ENCODE measurements at regions not wholly inside any gene's neighbourhood (a gene's known extent, or its start where the extent isn't known, plus 50 kb on each side); places are given as distances from the start of the nearest gene placed in this dataset.

- FAIRE-seq = no peak
- Histone ChIP-seq H2AK5ac (ENCODE audit: low read depth, low read length) (no peak overlapping the region), H3K9me3 (ENCODE audit: insufficient read depth in 2 of 2, low read depth in 1 of 2, low read length in 1 of 2) (no peaks in the 10 kb centered on the region), H3K4me3 (ENCODE audit: extremely low read depth in 1 of 4, insufficient read depth in 2 of 4, low read depth in 3 of 4, low read length in 4 of 4) (no peak overlapping the region), H4K20me1 (replicated peaks in 1 of 2; ENCODE audit: control insufficient read depth in 1 of 2, insufficient read depth in 2 of 2, low read length in 2 of 2) (no peaks in the 10 kb centered on the region), H3K79me2 (ENCODE audit: control insufficient read depth in 1 of 2, insufficient read depth in 2 of 2, low read length in 2 of 2) (no peaks in the 10 kb centered on the region), H2BK15ac (ENCODE audit: low read length) (no peak overlapping the region), H2BK12ac (ENCODE audit: low read depth, low read length) (no peak overlapping the region), H4K8ac (ENCODE audit: extremely low read depth, insufficient read depth, low read length) (no peak overlapping the region), H3K18ac (ENCODE audit: extremely low read depth, low read length) (no peak overlapping the region), H4K91ac (replicated peaks; ENCODE audit: insufficient read length, low read length) (no peak overlapping the region), H4K5ac (ENCODE audit: insufficient read length, low read depth, low read length) (no peak overlapping the region), H3K23ac (ENCODE audit: insufficient read length) (no peak overlapping the region), H3K36me3 (ENCODE audit: control insufficient read depth in 2 of 4, insufficient read depth in 4 of 4, low read length in 3 of 4) (no peaks in the 10 kb centered on the region), H2BK120ac (replicated peaks; ENCODE audit: low read depth, low read length) (no peak overlapping the region), H3K23me2 (ENCODE audit: low read depth, low read length) (no peaks in the 10 kb centered on the region), H3K9ac (replicated peaks in 1 of 4; ENCODE audit: extremely low read depth in 1 of 4, low read depth in 3 of 4, low read length in 3 of 4) (no peak overlapping the region), H3K4me1 (replicated peaks in 1 of 4; ENCODE audit: control insufficient read depth in 3 of 4, insufficient read depth in 4 of 4, low read length in 3 of 4) (no peaks in the 10 kb centered on the region), H2BK20ac (ENCODE audit: low read length) (no peak overlapping the region), H3K14ac (ENCODE audit: insufficient read length) (no peak overlapping the region), H3K27me3 (replicated peaks in 1 of 4; ENCODE audit: control insufficient read depth in 3 of 4, extremely low read depth in 1 of 4, insufficient read depth in 3 of 4, low read length in 3 of 4) (no peaks in the 10 kb centered on the region), H2BK5ac (ENCODE audit: low read depth, low read length) (no peak overlapping the region), H3K27ac (ENCODE audit: low read depth, low read length) (no peak overlapping the region), H3K4me2 (ENCODE audit: insufficient read depth in 1 of 2, low read depth in 2 of 2, low read length in 2 of 2) (no peak overlapping the region), H3K56ac (replicated peaks; ENCODE audit: insufficient read length, low read depth, low read length) (no peak overlapping the region), H2AFZ (ENCODE audit: low read length) (no peak overlapping the region), H3K79me1 (ENCODE audit: low read depth, low read length) (no peaks in the 10 kb centered on the region), H3K4ac (replicated peaks; ENCODE audit: insufficient read length, low read depth, low read length) (no peak overlapping the region)
- 98% methylated on average over 2 of the region's 2 CpGs; no CpG with 5 or more reads in 1 of the 2 experiments for WGBS, 2 experiments (ENCODE audit: extremely low coverage in 1 of 2, insufficient coverage in 1 of 2, insufficient read length in 1 of 2, insufficient replicate concordance in 2 of 2, low coverage in 1 of 2, low lambda C conversion rate in 2 of 2, missing lambda C conversion rate in 1 of 2)
- POLR2A ChIA-PET (ENCODE audit: partially characterized antibody) = no interaction called here
- no peak for DNase-seq (ENCODE audit: low read depth in 1 of 2, low spot score in 2 of 2)
- CTCF ChIA-PET (ENCODE audit: partially characterized antibody) = no interaction called here
- TF ChIP-seq BRCA1 (IDR thresholded peaks at IDR 0.05; ENCODE audit: low read depth, low read length) (no peak), TBP (IDR thresholded peaks at IDR 0.05; ENCODE audit: low read depth, low read length) (no peak), RAD21 (IDR thresholded peaks at IDR 0.05 in 1 of 2, conservative IDR thresholded peaks at IDR 0.05 in 1 of 2; ENCODE audit: low read depth in 2 of 2, low read length in 2 of 2) (no peak), GTF2F1 (IDR thresholded peaks at IDR 0.05; ENCODE audit: borderline replicate concordance, low read depth, low read length) (no peak), RFX5 (IDR thresholded peaks at IDR 0.05; ENCODE audit: borderline replicate concordance, low read depth, low read length) (no peak), SIX5 (IDR thresholded peaks at IDR 0.05; ENCODE audit: low read depth, low read length) (no peak), SAP30 (IDR thresholded peaks at IDR 0.05; ENCODE audit: insufficient read depth, insufficient replicate concordance, low read length) (no peak), BACH1 (IDR thresholded peaks at IDR 0.05; ENCODE audit: low read length) (no peak), KDM4A (IDR thresholded peaks at IDR 0.05; ENCODE audit: low read depth, low read length, severe bottlenecking) (no peak), POLR2A (IDR thresholded peaks at IDR 0.05; ENCODE audit: control extremely low read depth in 1 of 2, low read depth in 2 of 2, low read length in 2 of 2) (no peak), TAF7 (optimal IDR thresholded peaks at IDR 0.05; ENCODE audit: borderline replicate concordance, low read depth, low read length) (no peak), EGR1 (IDR thresholded peaks at IDR 0.05; ENCODE audit: borderline replicate concordance, low read depth, low read length) (no peak), ZNF274 (IDR thresholded peaks at IDR 0.05; ENCODE audit: borderline replicate concordance, extremely low read depth, low read length) (no peak), FOSL1 (IDR thresholded peaks at IDR 0.05; ENCODE audit: insufficient read depth, low read depth, low read length) (no peak)
Measured at GRCh38 chr6:91730710-91731109, 1143.8 kb upstream of the MAP3K7 start.

Measured in H1 (cell line).